GM23248 (cell line): ENCODE measurements at regions not wholly inside any gene's neighbourhood (a gene's known extent, or its start where the extent isn't known, plus 50 kb on each side); places are given as distances from the start of the nearest gene placed in this dataset.

Experiments used
- EZH2 ChIP-seq: fragments of 200-600 bp; sonication (generic); IDR thresholded peaks from 2 replicates; pipeline ENCODE4 v1.6.1; 2018; ENCODE audit warnings: antibody characterized with exemption, mild to moderate bottlenecking; ENCODE audit not compliant: insufficient read depth, poor library complexity, severe bottlenecking
- EZH2phosphoT487 ChIP-seq: fragments of 200-600 bp; sonication (generic); IDR thresholded peaks from 2 replicates; pipeline ENCODE4 v1.6.1; 2018; ENCODE audit warnings: antibody characterized with exemption, moderate library complexity, mild to moderate bottlenecking, low read depth; ENCODE audit not compliant: insufficient read depth

- TF ChIP-seq EZH2 (no peak), EZH2phosphoT487 (no peak)
Measured at GRCh38 chr20:52025938-52026337, 165.6 kb downstream of the ZFP64 start.
